22Rv1 (cell line): ENCODE measurements at regions not wholly inside any gene's neighbourhood (a gene's known extent, or its start where the extent isn't known, plus 50 kb on each side); places are given as distances from the start of the nearest gene placed in this dataset.

ENCODE experiments used
- H3K27ac ChIP-seq: fragments of 450-650 bp; 2 replicates; pipeline ENCODE4 v1.5.1; 2017
- CTCF ChIP-seq: fragments of 450-650 bp; IDR thresholded peaks from 2 replicates; pipeline ENCODE4 v1.5.1; 2017; ENCODE audit warnings: mild to moderate bottlenecking
- ZFX ChIP-seq: fragments of 450-650 bp; IDR thresholded peaks from 2 replicates; pipeline ENCODE4 v1.6.1; 2017; ENCODE audit warnings: antibody characterized with exemption, borderline replicate concordance

GRCh38 chr5:146956217-146956616 is 77.7 kb upstream of the PPP2R2B start:
- TF ChIP-seq CTCF (no peak), ZFX (no peak)
- H3K27ac ChIP-seq = no peak overlapping the region

- no peak overlapping the region for H3K27ac ChIP-seq
- no peak for TF ChIP-seq ZFX
- no peak for TF ChIP-seq CTCF
Observed at GRCh38 chr5:146959360-146959759, 80.8 kb upstream of the PPP2R2B start.

- no peak overlapping the region for H3K27ac ChIP-seq
- TF ChIP-seq ZFX (no peak), CTCF (no peak)
Observed at GRCh38 chr5:146962801-146963355, 84.3 kb upstream of the PPP2R2B start.

- TF ChIP-seq ZFX (no peak), CTCF (peak; percentile 79)
- H3K27ac ChIP-seq = no peak overlapping the region
Observed at GRCh38 chr5:146965761-146966659, 87.5 kb upstream of the PPP2R2B start.

- TF ChIP-seq ZFX (no peak), CTCF (no peak)
- H3K27ac ChIP-seq = no peak overlapping the region
Observed at GRCh38 chr5:146967646-146968045, 89.1 kb upstream of the PPP2R2B start.

GRCh38 chr5:146971401-146971800 is 92.8 kb upstream of the PPP2R2B start:
- TF ChIP-seq ZFX (no peak), CTCF (no peak)
- H3K27ac ChIP-seq = no peak overlapping the region

GRCh38 chr5:146986469-146986868 is 107.9 kb upstream of the PPP2R2B start:
- no peak overlapping the region for H3K27ac ChIP-seq
- TF ChIP-seq ZFX (no peak), CTCF (no peak)
